ENCODE measurements at regions not wholly inside any gene's neighbourhood (a gene's known extent, or its start where the extent isn't known, plus 50 kb on each side); places are given as distances from the start of the nearest gene placed in this dataset.

DNA sequence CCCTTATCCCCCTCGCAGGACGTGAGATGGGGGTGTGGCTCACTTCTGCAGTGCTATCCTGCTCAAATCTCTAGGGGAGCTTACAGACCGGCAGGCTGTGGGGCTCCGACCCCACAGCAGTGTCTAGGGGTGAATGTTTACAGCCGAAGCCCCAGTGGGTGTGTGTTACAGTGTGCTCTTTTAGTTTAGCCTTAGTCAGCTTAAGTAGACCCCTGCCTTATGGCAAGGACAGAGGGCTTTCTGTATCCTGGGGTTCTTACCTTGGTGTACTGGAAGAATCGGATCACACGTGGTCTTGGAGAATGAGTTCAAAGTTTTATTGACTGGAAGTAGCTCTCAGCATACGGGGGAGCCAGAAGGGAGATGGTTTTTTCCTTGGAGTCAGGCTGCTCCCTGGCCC lies 348.2 kb upstream of the GYPC start:
- no peak overlapping the region for H3K4me3 ChIP-seq (ENCODE audit: low read length)
- DNase-seq (ENCODE audit: low read depth), result no peak
- TF ChIP-seq, protein P1, sequence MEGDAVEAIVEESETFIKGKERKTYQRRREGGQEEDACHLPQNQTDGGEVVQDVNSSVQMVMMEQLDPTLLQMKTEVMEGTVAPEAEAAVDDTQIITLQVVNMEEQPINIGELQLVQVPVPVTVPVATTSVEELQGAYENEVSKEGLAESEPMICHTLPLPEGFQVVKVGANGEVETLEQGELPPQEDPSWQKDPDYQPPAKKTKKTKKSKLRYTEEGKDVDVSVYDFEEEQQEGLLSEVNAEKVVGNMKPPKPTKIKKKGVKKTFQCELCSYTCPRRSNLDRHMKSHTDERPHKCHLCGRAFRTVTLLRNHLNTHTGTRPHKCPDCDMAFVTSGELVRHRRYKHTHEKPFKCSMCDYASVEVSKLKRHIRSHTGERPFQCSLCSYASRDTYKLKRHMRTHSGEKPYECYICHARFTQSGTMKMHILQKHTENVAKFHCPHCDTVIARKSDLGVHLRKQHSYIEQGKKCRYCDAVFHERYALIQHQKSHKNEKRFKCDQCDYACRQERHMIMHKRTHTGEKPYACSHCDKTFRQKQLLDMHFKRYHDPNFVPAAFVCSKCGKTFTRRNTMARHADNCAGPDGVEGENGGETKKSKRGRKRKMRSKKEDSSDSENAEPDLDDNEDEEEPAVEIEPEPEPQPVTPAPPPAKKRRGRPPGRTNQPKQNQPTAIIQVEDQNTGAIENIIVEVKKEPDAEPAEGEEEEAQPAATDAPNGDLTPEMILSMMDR (conservative IDR thresholded peaks at IDR 0.05; ENCODE audit: low read depth, low read length), result no peak

DNA sequence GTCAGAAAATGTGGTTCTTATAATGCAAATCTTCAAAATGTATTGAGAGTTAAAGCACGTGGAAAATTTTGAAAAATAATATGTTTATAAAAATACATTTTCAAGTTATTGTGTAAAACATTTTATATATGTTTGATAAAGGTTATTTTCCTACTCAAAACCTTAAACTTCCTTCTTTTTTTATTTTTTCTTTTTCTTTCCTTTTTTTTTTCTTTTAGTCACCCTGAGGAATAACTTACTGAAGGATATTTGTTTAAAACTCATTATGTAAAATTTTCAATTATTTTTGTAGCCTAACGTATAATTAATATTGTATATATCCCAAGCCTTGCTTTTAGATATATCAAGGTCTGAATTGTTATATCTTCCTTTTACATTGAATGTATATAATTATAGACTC lies 346.8 kb upstream of the GYPC start:
- DNase-seq (ENCODE audit: low read depth), result no peak
- no peak overlapping the region for H3K4me3 ChIP-seq (ENCODE audit: low read length)
- TF ChIP-seq, protein P1 (conservative IDR thresholded peaks at IDR 0.05; ENCODE audit: low read depth, low read length), result no peak

DNA sequence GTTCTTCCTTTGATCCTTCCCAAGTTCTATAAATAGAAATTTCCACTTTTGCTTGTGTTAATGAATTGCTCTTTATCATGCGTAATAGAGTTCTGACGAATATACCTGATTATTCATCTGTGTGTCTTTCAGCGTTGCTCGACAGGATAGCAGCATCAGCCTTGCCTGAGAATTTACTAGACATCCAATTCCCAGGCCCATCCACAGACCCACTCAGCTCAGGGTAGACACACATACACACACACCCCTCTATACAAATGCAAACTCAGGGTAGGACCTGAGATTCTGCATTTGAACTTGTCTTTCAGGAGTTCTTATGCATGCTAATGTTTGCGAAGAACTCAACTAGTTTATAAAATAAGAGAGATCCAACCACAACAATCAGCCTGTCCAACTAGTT lies 343.4 kb upstream of the GYPC start:
- TF ChIP-seq, protein P1 (conservative IDR thresholded peaks at IDR 0.05; ENCODE audit: low read depth, low read length), result no peak
- no peak for DNase-seq (ENCODE audit: low read depth)
- no peak overlapping the region for H3K4me3 ChIP-seq (ENCODE audit: low read length)

DNA sequence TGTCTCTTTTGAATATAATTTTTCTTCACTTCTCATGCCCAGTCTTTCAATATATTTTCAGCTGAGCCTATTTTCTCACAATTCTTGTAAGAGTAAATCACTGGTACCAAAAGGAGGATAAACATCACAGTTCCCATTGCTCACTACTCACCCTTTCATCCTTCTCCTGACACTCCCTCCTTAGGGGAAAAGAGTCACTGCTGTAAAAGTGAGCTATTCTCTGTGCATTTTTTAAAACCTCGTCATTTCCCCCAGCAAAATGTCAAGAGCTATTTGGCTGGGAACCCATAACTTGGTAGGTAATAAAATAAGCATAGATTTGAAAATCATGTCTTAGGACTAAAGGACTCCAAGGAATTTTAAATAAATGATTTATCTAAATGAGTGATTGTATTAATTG lies 340.1 kb upstream of the GYPC start:
- no peak overlapping the region for H3K4me3 ChIP-seq (ENCODE audit: low read length)
- TF ChIP-seq, protein P1 (conservative IDR thresholded peaks at IDR 0.05; ENCODE audit: low read depth, low read length), result no peak
- DNase-seq (ENCODE audit: low read depth), result no peak

DNA sequence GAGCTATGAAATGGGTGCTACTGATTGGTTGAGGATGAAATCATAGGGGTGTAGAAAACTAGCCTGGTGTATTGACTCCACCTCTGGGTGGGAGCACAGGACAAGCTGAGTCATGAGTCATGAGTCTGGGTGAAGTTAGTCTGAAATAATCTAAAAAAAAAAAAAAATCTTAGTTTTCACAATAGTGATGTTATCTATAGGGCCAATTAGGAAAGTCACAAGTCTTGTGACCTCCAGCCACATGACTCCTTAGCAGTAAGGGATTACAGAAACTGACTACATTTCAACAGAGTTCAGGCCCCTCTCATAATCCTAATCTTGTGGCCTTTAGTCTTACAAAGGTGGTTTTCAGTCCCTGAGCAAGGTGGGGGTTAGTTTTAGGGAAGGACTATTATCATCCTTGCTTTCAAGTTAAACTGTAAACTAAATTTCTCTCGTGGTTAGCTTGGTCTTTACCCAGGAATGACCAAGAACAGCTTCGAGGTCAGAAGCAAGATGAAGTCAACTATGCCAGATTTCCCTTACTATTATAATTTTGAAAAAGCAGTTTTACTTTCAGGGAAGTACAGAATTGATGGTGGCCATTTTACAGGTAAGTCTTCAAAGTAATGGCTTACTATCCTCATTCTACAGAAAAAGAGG lies 338.0 kb upstream of the GYPC start:
- no peak for DNase-seq (ENCODE audit: low read depth)
- TF ChIP-seq, protein P1 (conservative IDR thresholded peaks at IDR 0.05; ENCODE audit: low read depth, low read length), result no peak

DNA sequence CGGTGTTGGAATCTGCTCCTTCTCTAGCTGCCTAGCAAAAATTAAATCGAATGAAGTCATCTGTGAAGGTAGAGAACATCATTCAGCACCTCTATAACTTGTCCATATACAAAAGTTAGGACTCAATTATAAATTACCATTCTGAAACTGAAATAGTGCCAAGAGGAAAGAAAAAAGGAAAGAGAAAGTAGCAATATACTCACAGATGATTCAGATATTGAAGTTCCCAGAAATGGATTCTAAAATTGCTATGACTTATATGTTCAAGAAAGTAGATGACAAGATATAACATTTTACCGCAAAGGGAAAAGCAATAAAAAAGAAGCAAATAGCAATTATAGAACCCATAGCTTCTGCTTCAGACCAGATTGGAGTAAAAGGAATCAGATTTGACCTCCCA lies 333.6 kb upstream of the GYPC start:
- no peak overlapping the region for H3K4me3 ChIP-seq (ENCODE audit: low read length)
- TF ChIP-seq, protein P1 (conservative IDR thresholded peaks at IDR 0.05; ENCODE audit: low read depth, low read length), result no peak
- DNase-seq (ENCODE audit: low read depth), result no peak

More for the DNA sequence above, 338.0 kb upstream of the GYPC start:
- H3K4me3 ChIP-seq (ENCODE audit: low read length), result no peak overlapping the region

DNA sequence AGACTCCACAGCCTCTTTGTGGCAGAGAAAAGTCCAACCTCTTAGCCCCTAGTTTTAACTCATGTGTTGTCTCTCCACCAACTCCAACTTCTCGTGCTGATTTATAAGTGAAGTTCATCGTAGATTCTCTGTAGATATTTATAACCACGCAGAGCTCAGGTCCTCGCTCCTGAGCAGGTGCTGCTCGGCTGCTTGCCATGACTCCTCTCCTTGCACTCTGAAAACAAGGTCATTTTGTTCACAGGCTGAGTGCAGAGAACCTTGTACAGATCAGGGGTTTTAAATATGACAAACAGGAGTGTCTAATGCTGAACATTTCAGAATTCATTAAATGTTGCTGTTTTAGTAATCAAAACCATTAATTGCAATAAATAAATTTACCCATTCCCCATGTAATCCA lies 330.8 kb upstream of the GYPC start:
- no peak overlapping the region for H3K4me3 ChIP-seq (ENCODE audit: low read length)
- DNase-seq (ENCODE audit: low read depth), result no peak
- TF ChIP-seq, protein P1 (conservative IDR thresholded peaks at IDR 0.05; ENCODE audit: low read depth, low read length), result no peak
